GM12872 (cell line): ENCODE measurements at regions not wholly inside any gene's neighbourhood (a gene's known extent, or its start where the extent isn't known, plus 50 kb on each side); places are given as distances from the start of the nearest gene placed in this dataset.

Source experiments
- TF ChIP-seq, protein P1 (sequence below): IDR thresholded peaks from 3 replicates; pipeline ENCODE4 v1.5.1; 2011; ENCODE audit warnings: low read depth, mild to moderate bottlenecking, low read length, moderate library complexity; ENCODE audit not compliant: insufficient read depth

DNA sequence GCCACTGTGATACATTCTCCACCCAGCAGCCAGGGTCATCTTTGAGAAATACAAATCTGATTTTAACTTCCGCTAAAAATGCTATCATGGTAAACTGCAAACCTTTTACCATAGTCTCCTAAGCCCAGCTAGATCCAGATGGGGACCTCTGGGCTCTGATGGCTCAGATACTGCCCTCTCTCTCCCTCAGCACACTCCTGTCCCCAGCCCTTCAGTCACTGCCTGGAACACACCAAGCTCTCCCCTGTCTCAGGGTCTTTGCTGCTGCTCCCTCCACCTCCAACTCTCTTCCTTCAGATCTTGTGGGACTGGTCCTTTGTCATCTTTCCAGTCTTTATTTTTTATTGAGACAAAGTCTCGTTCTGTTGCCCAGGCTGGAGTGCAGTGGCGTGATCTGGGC is 65.1 kb downstream of the SPRY4 start:
- TF ChIP-seq, protein P1, sequence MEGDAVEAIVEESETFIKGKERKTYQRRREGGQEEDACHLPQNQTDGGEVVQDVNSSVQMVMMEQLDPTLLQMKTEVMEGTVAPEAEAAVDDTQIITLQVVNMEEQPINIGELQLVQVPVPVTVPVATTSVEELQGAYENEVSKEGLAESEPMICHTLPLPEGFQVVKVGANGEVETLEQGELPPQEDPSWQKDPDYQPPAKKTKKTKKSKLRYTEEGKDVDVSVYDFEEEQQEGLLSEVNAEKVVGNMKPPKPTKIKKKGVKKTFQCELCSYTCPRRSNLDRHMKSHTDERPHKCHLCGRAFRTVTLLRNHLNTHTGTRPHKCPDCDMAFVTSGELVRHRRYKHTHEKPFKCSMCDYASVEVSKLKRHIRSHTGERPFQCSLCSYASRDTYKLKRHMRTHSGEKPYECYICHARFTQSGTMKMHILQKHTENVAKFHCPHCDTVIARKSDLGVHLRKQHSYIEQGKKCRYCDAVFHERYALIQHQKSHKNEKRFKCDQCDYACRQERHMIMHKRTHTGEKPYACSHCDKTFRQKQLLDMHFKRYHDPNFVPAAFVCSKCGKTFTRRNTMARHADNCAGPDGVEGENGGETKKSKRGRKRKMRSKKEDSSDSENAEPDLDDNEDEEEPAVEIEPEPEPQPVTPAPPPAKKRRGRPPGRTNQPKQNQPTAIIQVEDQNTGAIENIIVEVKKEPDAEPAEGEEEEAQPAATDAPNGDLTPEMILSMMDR = no peak

DNA sequence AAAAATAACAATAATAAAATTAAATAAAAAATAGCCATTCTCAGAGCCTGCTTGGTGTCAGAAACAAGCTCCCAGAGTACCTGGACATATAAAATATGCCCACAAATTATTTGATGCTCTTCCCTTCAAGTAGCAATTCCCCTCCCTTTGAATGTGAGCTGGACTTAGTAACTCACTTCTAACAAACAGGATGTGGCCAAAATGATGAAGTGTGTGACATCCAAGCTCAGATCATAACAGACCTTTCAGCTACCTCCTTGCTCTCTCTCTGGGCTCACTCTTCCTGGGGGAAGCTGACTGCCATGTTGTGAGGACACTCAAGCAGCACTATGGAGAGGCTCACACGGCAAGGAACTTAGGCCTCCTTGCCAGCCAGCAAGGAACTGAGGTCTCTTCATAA is 69.0 kb downstream of the SPRY4 start:
- TF ChIP-seq, protein P1 = no peak

DNA sequence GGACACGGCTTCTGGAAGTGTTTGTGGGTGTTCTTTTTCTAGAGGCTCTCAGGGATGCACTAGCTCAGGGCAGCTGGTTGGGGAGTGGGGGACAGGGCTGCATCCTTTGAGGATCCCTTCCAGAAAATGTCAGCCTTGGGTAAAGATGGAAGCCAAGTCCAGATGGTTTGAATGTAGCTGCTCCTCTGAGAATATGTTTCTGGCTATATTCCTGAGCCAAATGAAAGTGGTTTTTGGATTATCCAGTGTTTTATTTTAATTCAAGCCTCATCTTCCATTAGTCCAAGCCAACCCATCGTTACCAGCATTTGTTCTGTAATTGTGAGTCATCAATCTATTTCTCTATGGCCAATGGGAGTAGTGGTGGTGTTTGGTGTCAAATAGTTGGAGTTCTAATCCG is 70.4 kb downstream of the SPRY4 start:
- TF ChIP-seq, protein P1 = no peak

DNA sequence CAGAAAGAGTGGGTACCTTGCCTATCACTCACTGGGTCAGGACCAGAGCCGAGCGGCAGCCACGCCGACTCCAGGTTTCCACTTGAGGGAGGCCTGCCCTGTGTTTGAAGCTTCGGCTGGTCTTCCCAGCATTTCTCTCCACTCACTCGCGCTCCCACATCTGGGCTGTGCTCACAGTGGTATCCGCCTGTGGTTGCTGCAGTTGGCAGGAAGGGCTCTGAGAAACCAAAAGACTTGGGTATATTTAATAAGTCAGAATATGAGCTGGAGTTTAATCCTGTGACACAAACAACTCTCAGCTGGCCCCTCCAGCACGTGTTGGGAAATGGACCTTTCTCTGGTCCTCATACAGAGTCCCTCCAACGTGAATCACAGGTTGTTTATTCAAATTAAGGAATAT is 70.9 kb downstream of the SPRY4 start:
- TF ChIP-seq, protein P1 = no peak

DNA sequence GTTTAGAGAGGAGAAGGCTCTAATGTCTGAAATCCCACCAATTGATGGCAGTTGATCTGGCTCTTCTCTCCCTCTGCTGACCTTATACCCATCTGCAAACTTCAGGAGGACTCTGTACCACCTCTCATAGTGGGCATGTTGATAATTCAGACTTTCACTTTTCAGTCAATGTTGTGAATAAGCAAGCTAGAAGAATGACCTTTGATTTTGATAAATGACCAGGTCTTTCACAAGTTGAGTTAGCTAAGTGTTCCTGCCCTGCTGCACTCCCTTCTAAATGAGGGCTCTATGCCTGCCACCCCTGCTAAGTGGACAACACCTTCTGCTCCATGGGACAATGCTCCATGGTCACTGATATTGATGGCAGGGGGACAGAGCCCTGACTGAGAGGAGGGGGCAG is 74.7 kb downstream of the SPRY4 start:
- TF ChIP-seq, protein P1 = no peak

DNA sequence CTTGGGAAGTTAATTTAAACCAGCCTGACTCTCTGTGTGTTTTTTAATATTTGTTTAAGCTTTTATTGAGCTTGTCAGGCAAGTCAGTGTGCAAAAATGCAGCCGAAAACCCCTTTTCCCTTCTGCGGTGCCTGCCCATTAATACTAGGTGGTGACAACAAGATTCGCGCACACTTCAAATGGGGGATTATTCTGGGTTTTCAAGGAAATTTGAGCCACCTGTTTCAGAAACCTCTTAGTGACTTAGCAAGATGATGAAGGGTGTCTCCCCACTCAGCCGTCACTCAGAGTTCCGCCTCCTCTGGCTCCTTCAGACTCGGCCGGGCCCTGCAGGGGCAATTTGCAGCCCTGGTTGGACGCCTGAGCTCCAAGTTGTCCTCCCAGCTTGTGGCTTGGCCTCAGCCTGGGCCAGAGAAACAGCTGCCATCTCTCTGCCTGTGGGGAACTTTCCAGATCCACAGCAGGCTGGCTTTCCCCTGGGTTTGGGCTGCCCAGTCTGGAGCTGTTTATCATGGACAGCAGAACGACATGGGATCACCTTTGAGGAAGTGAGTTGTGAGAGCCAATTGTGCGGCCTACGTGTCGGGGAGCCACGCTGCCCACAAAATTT is 75.9 kb downstream of the SPRY4 start:
- TF ChIP-seq, protein P1 = no peak

DNA sequence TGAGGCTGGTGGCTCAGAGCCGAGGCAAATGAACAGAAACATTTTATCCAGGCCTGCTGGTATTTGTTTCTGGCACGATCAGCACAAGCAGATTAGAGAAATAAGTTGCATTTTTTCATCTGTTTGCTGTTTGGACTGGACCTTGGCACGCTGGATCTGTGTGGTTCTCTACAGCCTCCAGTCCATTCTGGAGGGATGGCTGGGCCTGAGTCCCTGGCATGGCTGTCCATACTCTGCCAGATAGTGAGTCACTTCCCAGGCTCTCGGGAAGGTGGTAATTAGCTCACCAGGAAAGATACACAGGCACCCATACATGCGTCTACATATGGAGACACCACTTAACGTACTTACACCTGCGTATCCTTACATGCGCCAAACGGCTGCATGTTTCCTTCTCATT is 78.6 kb downstream of the SPRY4 start:
- TF ChIP-seq, protein P1 = no peak

DNA sequence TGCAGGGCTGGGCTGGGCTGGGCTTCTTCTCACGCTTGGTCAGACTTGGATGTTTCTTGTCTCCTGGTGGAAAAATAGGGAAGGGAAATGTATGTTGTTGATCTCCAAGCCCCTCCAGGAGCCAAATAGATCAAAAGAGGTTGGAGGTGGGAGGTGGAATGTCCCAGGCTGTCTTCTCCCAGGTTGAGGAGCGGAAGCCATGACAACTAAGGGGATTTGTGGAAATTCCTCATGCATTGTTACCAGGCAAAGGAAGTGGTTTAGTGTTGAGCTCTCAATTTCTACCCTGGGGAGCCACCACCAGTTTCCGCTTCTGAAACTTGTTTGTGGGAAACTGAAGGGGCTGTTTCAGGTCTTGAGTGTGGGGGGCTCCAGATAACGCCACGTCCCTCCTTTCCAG is 79.0 kb downstream of the SPRY4 start:
- TF ChIP-seq, protein P1 = no peak
